Mesenchymal stem cell (in vitro differentiated cells and primary cell): ENCODE measurements at regions not wholly inside any gene's neighbourhood (a gene's known extent, or its start where the extent isn't known, plus 50 kb on each side); places are given as distances from the start of the nearest gene placed in this dataset.

Experiments
- DNase-seq: peaks from one replicate; pipeline ENCODE4 v3.0.0-alpha.2; 2013
- H2AFZ ChIP-seq: one replicate; pipeline ENCODE4 v1.6.1; 2013; ENCODE audit warnings: low read depth, mild to moderate bottlenecking, control low read depth, inconsistent platforms, low read length, moderate library complexity
- H2AK5ac ChIP-seq: 2 replicates; pipeline ENCODE4 v1.6.1; 2013; ENCODE audit warnings: low read length, moderate library complexity, mild to moderate bottlenecking, inconsistent platforms; ENCODE audit not compliant: severe bottlenecking
- H2BK120ac ChIP-seq: one replicate; pipeline ENCODE4 v1.6.1; 2013; ENCODE audit warnings: low read depth, mild to moderate bottlenecking, inconsistent platforms, low read length, moderate library complexity
- H2BK12ac ChIP-seq, 2 experiments: one replicate each; pipeline ENCODE4 v1.6.1; 2013; ENCODE audit warnings: inconsistent platforms in 2 of 2, low read length in 2 of 2, mild to moderate bottlenecking in 2 of 2, moderate library complexity in 2 of 2, control low read depth in 1 of 2
- H2BK15ac ChIP-seq: one replicate; pipeline ENCODE4 v1.6.1; 2013; ENCODE audit warnings: mild to moderate bottlenecking, low read depth, inconsistent platforms; ENCODE audit not compliant: poor library complexity, severe bottlenecking
- H2BK5ac ChIP-seq: 2 replicates; pipeline ENCODE4 v1.6.1; 2013; ENCODE audit warnings: low read depth, mild to moderate bottlenecking, low read length, control low read depth, inconsistent platforms; ENCODE audit not compliant: poor library complexity, severe bottlenecking
- H3K14ac ChIP-seq, 2 experiments: one replicate each; pipeline ENCODE4 v1.6.1; 2013; ENCODE audit warnings: inconsistent platforms in 2 of 2, low read length in 2 of 2, control low read depth in 1 of 2, mild to moderate bottlenecking in 1 of 2, moderate library complexity in 1 of 2
- H3K18ac ChIP-seq, 2 experiments: one replicate each; pipeline ENCODE4 v1.6.1; 2013; ENCODE audit warnings: inconsistent platforms in 2 of 2, low read length in 2 of 2, control low read depth in 1 of 2, low read depth in 1 of 2, mild to moderate bottlenecking in 1 of 2
- H3K23ac ChIP-seq, 2 experiments: one replicate each; pipeline ENCODE4 v1.6.1; 2013; ENCODE audit warnings: inconsistent platforms in 2 of 2, low read length in 2 of 2, mild to moderate bottlenecking in 2 of 2, moderate library complexity in 2 of 2, control low read depth in 1 of 2
- H3K27ac ChIP-seq: 2 replicates; pipeline ENCODE4 v1.5.1; 2013; ENCODE audit warnings: mild to moderate bottlenecking, moderate library complexity, low read length, control low read depth, inconsistent platforms; ENCODE audit not compliant: poor library complexity, severe bottlenecking
- H3K27me3 ChIP-seq, 2 experiments: 2 replicates each; pipeline versions ENCODE4 v1.6.1 to v1.7.0; 2013; ENCODE audit warnings: low read length in 2 of 2, mild to moderate bottlenecking in 2 of 2, moderate library complexity in 2 of 2, control low read depth in 1 of 2, inconsistent platforms in 1 of 2; ENCODE audit not compliant: control insufficient read depth in 1 of 2, insufficient read depth in 1 of 2
- H3K36me3 ChIP-seq, 2 experiments: 2 replicates each; pipeline versions ENCODE4 v1.6.1 to v1.7.0; 2013; ENCODE audit warnings: low read length in 2 of 2, control low read depth in 1 of 2, inconsistent platforms in 1 of 2, low read depth in 1 of 2, mild to moderate bottlenecking in 1 of 2; ENCODE audit not compliant: insufficient read depth in 2 of 2, control insufficient read depth in 1 of 2
- H3K4ac ChIP-seq, 2 experiments: one replicate each; pipeline ENCODE4 v1.6.1; 2013; ENCODE audit warnings: inconsistent platforms in 2 of 2, low read length in 2 of 2, mild to moderate bottlenecking in 2 of 2, moderate library complexity in 2 of 2, control low read depth in 1 of 2, low read depth in 1 of 2
- H3K4me1 ChIP-seq: 2 replicates; pipeline ENCODE4 v1.6.1; 2013; ENCODE audit warnings: low read depth, low read length, control low read depth; ENCODE audit not compliant: control insufficient read depth, insufficient read depth
- H3K4me2 ChIP-seq: 2 replicates; pipeline ENCODE4 v1.6.1; 2013; ENCODE audit warnings: low read length, mild to moderate bottlenecking, inconsistent platforms; ENCODE audit not compliant: poor library complexity, severe bottlenecking
- H3K4me3 ChIP-seq, 2 experiments: 2 replicates each; pipeline versions ENCODE4 v1.5.1 to v1.7.0; 2013; ENCODE audit warnings: low read length in 2 of 2, mild to moderate bottlenecking in 2 of 2, control low read depth in 1 of 2, low read depth in 1 of 2; ENCODE audit not compliant: insufficient read depth in 1 of 2
- H3K79me1 ChIP-seq: replicated peaks from 2 replicates; pipeline ENCODE4 v1.6.1; 2013; ENCODE audit warnings: mild to moderate bottlenecking, control low read depth, low read length, inconsistent platforms; ENCODE audit not compliant: poor library complexity, severe bottlenecking
- H3K9ac ChIP-seq: 2 replicates; pipeline ENCODE4 v1.7.0; 2013; ENCODE audit warnings: mild to moderate bottlenecking, low read length, moderate library complexity
- H3K9me3 ChIP-seq: 2 replicates; pipeline ENCODE4 v1.7.0; 2013; ENCODE audit warnings: mild to moderate bottlenecking, low read length; ENCODE audit not compliant: control insufficient read depth
- H4K8ac ChIP-seq: one replicate; pipeline ENCODE4 v1.6.1; 2013; ENCODE audit warnings: inconsistent platforms, mild to moderate bottlenecking, low read length, moderate library complexity
- H4K91ac ChIP-seq: one replicate; pipeline ENCODE4 v1.6.1; 2013; ENCODE audit warnings: mild to moderate bottlenecking, low read length, inconsistent platforms
- WGBS: methylation state at CpG from one replicate; pipeline ENCODE4 v1.1.7; 2013; ENCODE audit warnings: mixed read lengths; 5-methylcytosine and 5-hydroxymethylcytosine counted together

DNA sequence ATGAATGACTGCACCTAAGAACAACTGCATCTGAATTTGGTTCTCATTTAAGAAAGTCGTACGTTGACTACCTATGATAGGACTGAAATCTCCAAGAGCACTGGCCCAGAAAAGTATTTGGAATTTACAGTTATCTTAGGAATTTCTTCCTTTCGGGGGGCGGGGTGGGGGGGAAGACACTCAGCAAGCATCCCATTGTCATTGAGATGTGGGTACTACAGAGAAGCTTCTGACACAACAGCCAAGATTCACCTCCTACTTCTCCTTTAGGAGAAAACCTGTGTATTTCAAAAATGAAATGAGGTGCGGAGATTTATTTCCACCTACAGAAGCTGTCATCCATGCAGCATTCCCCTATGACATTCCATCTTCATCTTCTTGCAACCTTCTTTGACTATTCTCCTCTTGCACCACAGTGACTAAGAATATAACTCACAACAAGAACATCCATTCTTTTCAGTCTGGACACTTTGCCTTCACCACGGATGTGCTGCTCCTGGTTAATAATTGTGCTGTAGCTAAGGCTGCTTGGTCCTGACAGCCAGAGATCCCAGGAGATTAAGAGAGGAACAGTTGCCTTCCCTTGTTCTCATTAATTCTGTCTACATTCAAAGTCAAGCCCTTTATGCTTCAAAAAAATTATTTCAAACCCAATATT is 98.4 kb upstream of the FRMD4A start:
- no peak overlapping the region for H2AK5ac ChIP-seq
- H3K27me3 ChIP-seq: peaks cover 0 to 48% of the 10 kb centered on the region in 2 experiments
- H3K4me2 ChIP-seq: no peak overlapping the region
- no peak overlapping the region for H2BK5ac ChIP-seq
- H3K9me3 ChIP-seq: peaks cover 12% of the 10 kb centered on the region
- no peak overlapping the region for H2BK120ac ChIP-seq
- no peak overlapping the region for H3K18ac ChIP-seq
- no peak overlapping the region for H3K9ac ChIP-seq
- no peak overlapping the region for H2AFZ ChIP-seq
- H4K8ac ChIP-seq: no peak overlapping the region
- no peak overlapping the region for H3K4ac ChIP-seq
- no peaks in the 10 kb centered on the region for H3K79me1 ChIP-seq
- H3K4me3 ChIP-seq: no peak overlapping the region
- H3K4me1 ChIP-seq: no peaks in the 10 kb centered on the region
- no peak overlapping the region for H4K91ac ChIP-seq
- no peak overlapping the region for H3K27ac ChIP-seq
- no peak overlapping the region for H2BK12ac ChIP-seq
- DNase-seq: no peak
- WGBS: 59% methylated on average over 4 of the region's 6 CpGs
- no peak overlapping the region for H2BK15ac ChIP-seq
- H3K14ac ChIP-seq: no peak overlapping the region
- H3K23ac ChIP-seq: no peak overlapping the region
- no peaks in the 10 kb centered on the region for H3K36me3 ChIP-seq

DNA sequence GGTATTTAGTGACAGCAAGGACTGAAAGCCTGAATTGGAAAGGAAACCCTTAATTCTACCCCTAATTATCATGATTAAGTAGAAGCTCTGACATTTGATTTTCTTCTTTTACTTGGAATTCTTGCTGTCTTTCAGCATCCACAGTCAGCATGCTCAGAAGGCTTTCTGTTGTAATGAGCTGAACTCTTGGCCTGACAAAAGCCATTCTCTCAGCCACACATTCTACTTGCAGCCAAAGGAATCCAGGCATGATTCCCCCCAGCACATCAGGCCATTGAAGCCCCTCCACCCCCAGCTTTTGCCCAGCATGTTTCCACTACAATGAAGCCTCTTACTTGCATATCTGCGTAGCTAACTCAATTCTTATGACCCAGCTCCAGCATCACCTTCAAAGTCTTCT is 94.3 kb upstream of the FRMD4A start:
- peaks cover 12% of the 10 kb centered on the region for H3K9me3 ChIP-seq
- peaks cover 0 to 60% of the 10 kb centered on the region in 2 experiments for H3K27me3 ChIP-seq
- H3K14ac ChIP-seq: no peak overlapping the region
- DNase-seq: no peak
- H3K23ac ChIP-seq: no peak overlapping the region
- H3K27ac ChIP-seq: no peak overlapping the region
- H3K79me1 ChIP-seq: no peaks in the 10 kb centered on the region
- no peak overlapping the region for H2AK5ac ChIP-seq
- H3K4ac ChIP-seq: no peak overlapping the region
- no peak overlapping the region for H2BK12ac ChIP-seq
- no peak overlapping the region for H4K91ac ChIP-seq
- no peak overlapping the region for H3K4me3 ChIP-seq
- H4K8ac ChIP-seq: no peak overlapping the region
- H2BK5ac ChIP-seq: no peak overlapping the region
- no peaks in the 10 kb centered on the region for H3K4me1 ChIP-seq
- 73% methylated on average over 1 of the region's 1 CpG for WGBS
- no peak overlapping the region for H2BK15ac ChIP-seq
- H3K9ac ChIP-seq: no peak overlapping the region
- no peak overlapping the region for H2BK120ac ChIP-seq
- H3K4me2 ChIP-seq: no peak overlapping the region
- H3K18ac ChIP-seq: no peak overlapping the region
- H3K36me3 ChIP-seq: no peaks in the 10 kb centered on the region
- H2AFZ ChIP-seq: no peak overlapping the region

DNA sequence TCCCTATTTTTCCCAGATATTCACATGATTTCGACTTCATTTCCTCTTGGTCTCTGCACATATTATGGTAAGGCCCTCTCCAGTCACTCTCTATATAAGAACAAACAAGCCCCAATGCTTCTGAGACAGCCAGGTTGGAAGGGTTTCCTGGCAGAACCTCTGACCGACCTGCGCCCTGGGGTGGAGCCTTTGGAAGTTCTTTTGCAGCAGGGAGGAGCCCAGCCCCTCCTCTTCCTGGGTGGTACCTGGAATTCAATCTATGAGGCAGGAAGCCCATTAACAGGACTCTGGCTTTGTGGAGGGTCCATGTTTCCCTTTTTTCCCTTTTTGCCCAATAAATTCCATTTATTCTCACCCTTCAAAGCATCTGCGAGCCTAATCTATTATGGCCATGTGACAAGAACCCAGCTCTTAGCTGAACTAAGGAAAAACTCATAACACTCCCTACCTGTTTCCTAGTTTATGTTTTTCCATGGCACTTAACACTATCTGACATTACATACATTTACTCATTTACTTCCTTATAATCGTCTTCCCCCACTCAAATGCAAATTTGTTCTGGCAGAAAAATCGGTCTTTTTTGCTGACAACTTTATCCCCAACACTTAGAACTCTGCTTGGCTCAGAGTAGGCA is 92.5 kb upstream of the FRMD4A start:
- Histone ChIP-seq H2BK120ac (no peak overlapping the region), H3K27ac (no peak overlapping the region), H2AFZ (no peak overlapping the region), H3K36me3 (no peaks in the 10 kb centered on the region), H3K18ac (no peak overlapping the region), H3K9ac (no peak overlapping the region), H3K79me1 (no peaks in the 10 kb centered on the region), H3K27me3 (peaks cover 0 to 58% of the 10 kb centered on the region in 2 experiments), H4K8ac (no peak overlapping the region), H3K4me2 (no peak overlapping the region), H3K23ac (no peak overlapping the region), H3K14ac (no peak overlapping the region), H4K91ac (no peak overlapping the region), H3K4ac (no peak overlapping the region), H3K4me1 (no peaks in the 10 kb centered on the region), H2BK15ac (no peak overlapping the region), H3K9me3 (peaks cover 12% of the 10 kb centered on the region), H2BK5ac (no peak overlapping the region), H3K4me3 (no peak overlapping the region), H2AK5ac (no peak overlapping the region), H2BK12ac (no peak overlapping the region)
- 89% methylated on average over 6 of the region's 6 CpGs for WGBS
- DNase-seq: no peak

DNA sequence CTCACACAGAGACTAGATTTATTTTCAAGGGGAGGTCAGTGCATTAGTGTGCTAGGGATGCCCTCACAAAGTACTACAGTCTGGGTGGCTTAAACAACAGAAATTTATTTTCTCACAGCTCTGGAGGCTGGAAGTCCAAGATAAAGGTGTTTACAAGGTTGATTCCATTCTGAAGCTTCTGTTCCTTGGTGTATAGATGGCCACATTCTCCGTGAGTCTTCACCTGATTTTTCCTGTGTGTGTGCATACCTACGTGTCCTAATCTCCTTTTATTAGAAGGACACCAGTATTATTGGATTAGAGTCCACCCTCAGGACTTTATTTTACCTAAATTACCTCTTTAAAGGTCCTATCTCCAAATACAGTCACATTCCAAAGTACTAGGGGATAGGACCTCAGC is 91.7 kb upstream of the FRMD4A start:
- Histone ChIP-seq H3K4ac (no peak overlapping the region), H3K27ac (no peak overlapping the region), H3K79me1 (no peaks in the 10 kb centered on the region), H3K36me3 (no peaks in the 10 kb centered on the region), H4K91ac (no peak overlapping the region), H3K18ac (no peak overlapping the region), H3K14ac (no peak overlapping the region), H2BK15ac (no peak overlapping the region), H3K4me2 (no peak overlapping the region), H3K4me1 (no peaks in the 10 kb centered on the region), H3K9me3 (peaks cover 12% of the 10 kb centered on the region), H3K27me3 (peaks cover 0 to 63% of the 10 kb centered on the region in 2 experiments), H2BK12ac (no peak overlapping the region), H2AK5ac (no peak overlapping the region), H2BK120ac (no peak overlapping the region), H2BK5ac (no peak overlapping the region), H4K8ac (no peak overlapping the region), H3K23ac (no peak overlapping the region), H3K9ac (no peak overlapping the region), H3K4me3 (no peak overlapping the region), H2AFZ (no peak overlapping the region)
- DNase-seq: no peak
- 70% methylated on average over 2 of the region's 2 CpGs for WGBS
